OCI-LY7 (cell line): ENCODE measurements at regions not wholly inside any gene's neighbourhood (a gene's known extent, or its start where the extent isn't known, plus 50 kb on each side); places are given as distances from the start of the nearest gene placed in this dataset.

ENCODE experiments used
- BruUV-seq: library from RNA; stranded (reverse); fragments of 400-500 nt; replicated peaks from 2 replicates; lab custom pipeline; 2021; lab: Mats Ljungman, UMichigan
- CTCF ChIA-PET: fragments of 300-600 bp; sonication (Branson Sonifier 250); formaldehyde crosslinking; loops from one replicate; lab custom pipeline; 2022; ENCODE audit warnings: antibody characterized with exemption; ENCODE audit not compliant: unreplicated experiment; lab: Charles Lee
- POLR2A ChIA-PET: fragments of 300-600 bp; sonication (Branson Sonifier 250); formaldehyde crosslinking; loops from one replicate; lab custom pipeline; 2022; ENCODE audit warnings: antibody characterized with exemption; lab: Charles Lee
- DNase-seq: peaks from one replicate; pipeline ENCODE4 v3.0.0-alpha.2; 2015; ENCODE audit warnings: low spot score
- H2AFZ ChIP-seq: fragments of 200-600 bp; sonication (generic), shearing (Covaris generic); 2 replicates; pipeline ENCODE4 v1.6.1; 2014; ENCODE audit warnings: mild to moderate bottlenecking, antibody characterized with exemption, low read length, moderate library complexity
- H3K27ac ChIP-seq: fragments of 200-600 bp; sonication (generic); 2 replicates; pipeline ENCODE4 v1.5.1; 2014; ENCODE audit warnings: mixed run types, low read depth, mild to moderate bottlenecking, moderate library complexity, low read length, inconsistent platforms; ENCODE audit not compliant: poor library complexity, severe bottlenecking
- H3K36me3 ChIP-seq: fragments of 200-600 bp; sonication (generic); 2 replicates; pipeline ENCODE4 v1.6.1; 2014; ENCODE audit warnings: mild to moderate bottlenecking, antibody characterized with exemption, low read length, moderate library complexity, mixed read lengths; ENCODE audit not compliant: insufficient read depth
- H3K4me1 ChIP-seq: fragments of 200-600 bp; sonication (generic); 2 replicates; pipeline ENCODE4 v1.5.1; 2014; ENCODE audit warnings: mild to moderate bottlenecking, low read length; ENCODE audit not compliant: insufficient read depth, poor library complexity, severe bottlenecking
- H3K4me2 ChIP-seq: fragments of 200-600 bp; sonication (generic); 2 replicates; pipeline ENCODE4 v1.6.1; 2014; ENCODE audit warnings: mild to moderate bottlenecking, low read length
- H3K4me3 ChIP-seq: fragments of 200-600 bp; sonication (generic); 2 replicates; pipeline ENCODE4 v1.5.1; 2014; ENCODE audit warnings: mild to moderate bottlenecking, low read depth, low read length; ENCODE audit not compliant: poor library complexity, severe bottlenecking
- H3K79me2 ChIP-seq: fragments of 200-600 bp; sonication (generic); 2 replicates; pipeline ENCODE4 v1.6.1; 2016; ENCODE audit warnings: low read depth, mild to moderate bottlenecking, low read length, moderate library complexity, mixed read lengths; ENCODE audit not compliant: insufficient read depth
- H3K9me2 ChIP-seq: fragments of 200-600 bp; sonication (generic); 2 replicates; pipeline ENCODE4 v1.6.1; 2016; ENCODE audit warnings: mild to moderate bottlenecking, low read length, mixed read lengths; ENCODE audit not compliant: insufficient read depth
- H3K9me3 ChIP-seq: fragments of 200-600 bp; sonication (generic); 2 replicates; pipeline ENCODE4 v1.6.1; 2014; ENCODE audit warnings: mild to moderate bottlenecking, mixed run types, low read length, mixed read lengths
- H4K20me1 ChIP-seq: fragments of 200-600 bp; sonication (generic); 2 replicates; pipeline ENCODE4 v1.6.1; 2014; ENCODE audit warnings: mild to moderate bottlenecking, antibody characterized with exemption, low read length, moderate library complexity, mixed read lengths; ENCODE audit not compliant: insufficient read depth
- EZH2phosphoT487 ChIP-seq: fragments of 200-600 bp; sonication (generic); IDR thresholded peaks from 2 replicates; pipeline ENCODE4 v1.6.1; 2018; ENCODE audit warnings: low read depth, borderline replicate concordance, mild to moderate bottlenecking, mixed run types, antibody characterized with exemption, low read length, moderate library complexity, mixed read lengths
- intact Hi-C: fragments of 100-400 bp; cut with micrococcal nuclease; formaldehyde crosslinking; loops from one replicate; pipeline ENCODE4 v1.10.0; 2022; ENCODE audit not compliant: unreplicated experiment
- TF ChIP-seq, protein P1 (sequence below): fragments of 200-600 bp; sonication (generic); conservative IDR thresholded peaks from 2 replicates; pipeline ENCODE4 v1.5.1; 2014; ENCODE audit warnings: mild to moderate bottlenecking, antibody characterized with exemption, low read length, moderate library complexity, mixed read lengths

DNA sequence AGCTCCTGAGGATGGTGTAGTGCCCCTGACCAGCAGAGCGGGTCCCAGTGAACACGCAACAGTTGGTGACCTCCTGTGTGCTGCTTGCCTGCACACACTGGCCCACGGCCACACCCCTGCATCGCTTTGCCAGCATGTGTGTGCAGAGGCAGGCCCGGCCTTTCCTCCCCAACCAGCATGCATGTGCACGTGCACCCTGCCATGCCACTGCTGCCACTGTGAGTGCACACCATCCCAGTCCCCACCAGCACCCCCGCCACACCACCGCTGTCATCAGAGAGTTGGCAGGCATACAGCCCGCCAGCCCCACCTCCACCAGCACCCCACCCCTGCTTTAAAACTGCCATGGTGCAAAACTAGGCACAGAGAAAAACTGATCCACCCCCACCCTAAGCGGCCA is 197.4 kb upstream of the SRD5A2 start:
- Histone ChIP-seq H3K4me1 (no peaks in the 10 kb centered on the region), H3K4me3 (no peak overlapping the region), H3K79me2 (no peaks in the 10 kb centered on the region), H3K27ac (no peak overlapping the region), H3K9me2 (no peaks in the 10 kb centered on the region), H4K20me1 (no peaks in the 10 kb centered on the region), H3K9me3 (no peaks in the 10 kb centered on the region), H3K4me2 (no peak overlapping the region), H2AFZ (no peak overlapping the region), H3K36me3 (no peaks in the 10 kb centered on the region)
- CTCF ChIA-PET: no interaction called here
- BruUV-seq: no TSS peak
- intact Hi-C loops: no loop called here
- no peak for DNase-seq
- POLR2A ChIA-PET: no interaction called here
- no peak for TF ChIP-seq EZH2phosphoT487
- TF ChIP-seq, protein P1, sequence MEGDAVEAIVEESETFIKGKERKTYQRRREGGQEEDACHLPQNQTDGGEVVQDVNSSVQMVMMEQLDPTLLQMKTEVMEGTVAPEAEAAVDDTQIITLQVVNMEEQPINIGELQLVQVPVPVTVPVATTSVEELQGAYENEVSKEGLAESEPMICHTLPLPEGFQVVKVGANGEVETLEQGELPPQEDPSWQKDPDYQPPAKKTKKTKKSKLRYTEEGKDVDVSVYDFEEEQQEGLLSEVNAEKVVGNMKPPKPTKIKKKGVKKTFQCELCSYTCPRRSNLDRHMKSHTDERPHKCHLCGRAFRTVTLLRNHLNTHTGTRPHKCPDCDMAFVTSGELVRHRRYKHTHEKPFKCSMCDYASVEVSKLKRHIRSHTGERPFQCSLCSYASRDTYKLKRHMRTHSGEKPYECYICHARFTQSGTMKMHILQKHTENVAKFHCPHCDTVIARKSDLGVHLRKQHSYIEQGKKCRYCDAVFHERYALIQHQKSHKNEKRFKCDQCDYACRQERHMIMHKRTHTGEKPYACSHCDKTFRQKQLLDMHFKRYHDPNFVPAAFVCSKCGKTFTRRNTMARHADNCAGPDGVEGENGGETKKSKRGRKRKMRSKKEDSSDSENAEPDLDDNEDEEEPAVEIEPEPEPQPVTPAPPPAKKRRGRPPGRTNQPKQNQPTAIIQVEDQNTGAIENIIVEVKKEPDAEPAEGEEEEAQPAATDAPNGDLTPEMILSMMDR: no peak

DNA sequence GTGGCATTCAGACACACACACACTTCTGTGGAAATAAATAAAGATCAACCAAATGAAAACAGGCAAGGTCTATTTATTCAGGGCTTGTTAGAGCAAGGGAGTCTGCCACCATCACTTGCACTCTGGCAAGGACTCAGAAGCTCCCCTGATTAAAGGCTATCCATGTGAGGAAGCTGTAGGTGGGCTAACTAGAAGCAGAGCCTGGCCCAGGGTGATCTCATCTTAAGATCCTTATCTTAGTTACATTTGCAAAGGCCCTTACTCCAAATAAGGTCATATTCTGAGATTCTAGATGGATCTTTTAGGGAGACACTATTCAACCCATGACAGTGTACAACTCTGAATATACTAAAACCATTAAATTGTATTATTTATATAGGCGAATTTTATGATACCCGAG is 190.0 kb upstream of the SRD5A2 start:
- H3K4me1 ChIP-seq: no peaks in the 10 kb centered on the region
- no peak overlapping the region for H3K4me3 ChIP-seq
- intact Hi-C loops: no loop called here
- H2AFZ ChIP-seq: no peak overlapping the region
- ChIA-PET CTCF (no interaction called here), POLR2A (no interaction called here)
- no peak for DNase-seq
- no peaks in the 10 kb centered on the region for H3K36me3 ChIP-seq
- no peaks in the 10 kb centered on the region for H3K79me2 ChIP-seq
- no peaks in the 10 kb centered on the region for H3K9me3 ChIP-seq
- H3K9me2 ChIP-seq: no peaks in the 10 kb centered on the region
- H4K20me1 ChIP-seq: no peaks in the 10 kb centered on the region
- no peak overlapping the region for H3K27ac ChIP-seq
- H3K4me2 ChIP-seq: no peak overlapping the region
- TF ChIP-seq EZH2phosphoT487: no peak
- TF ChIP-seq, protein P1: no peak
- no TSS peak for BruUV-seq

DNA sequence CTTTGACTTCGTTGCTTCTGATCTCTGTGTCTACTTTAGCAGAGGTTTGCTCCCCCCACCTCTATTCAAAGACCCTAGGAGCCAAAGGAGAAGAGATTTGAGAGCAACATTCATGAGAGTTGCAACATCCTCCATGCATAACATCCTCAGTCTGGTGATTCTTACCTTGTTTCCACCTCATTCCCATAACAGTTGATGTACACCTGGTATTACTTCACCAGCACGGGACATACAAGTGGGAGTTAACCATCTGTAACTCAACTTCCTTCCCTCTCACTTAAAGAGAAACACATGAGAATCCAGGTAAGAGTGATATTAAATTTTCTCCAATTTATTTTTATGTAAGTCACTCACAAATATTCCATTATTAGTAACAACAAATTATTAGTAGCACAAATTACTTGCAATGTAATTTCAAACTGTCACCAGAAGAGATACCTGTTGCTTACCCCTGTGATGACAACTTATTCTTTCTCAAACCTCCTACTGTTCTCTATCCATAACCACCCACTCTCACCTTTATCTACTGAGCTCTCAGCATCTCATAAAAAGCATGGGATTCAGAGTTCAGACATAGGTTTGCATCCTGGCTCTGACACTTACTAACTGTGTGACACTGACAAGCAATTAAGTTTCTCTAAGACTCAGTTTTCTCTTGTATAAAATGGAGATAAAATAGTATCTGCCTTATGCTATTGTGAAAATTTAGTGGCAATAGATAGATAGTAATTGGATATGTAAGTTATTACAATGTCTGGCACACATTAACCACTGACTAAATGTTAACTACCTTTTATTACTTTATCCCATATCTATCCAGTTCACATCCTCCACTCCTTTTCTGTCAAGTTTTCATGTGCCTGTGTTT is 184.6 kb upstream of the SRD5A2 start:
- Histone ChIP-seq H2AFZ (no peak overlapping the region), H3K4me3 (no peak overlapping the region)
- CTCF ChIA-PET: no interaction called here

More for the DNA sequence above, 184.6 kb upstream of the SRD5A2 start:
- POLR2A ChIA-PET: interaction anchor here (0.6 kb wide), 1 partner anchor 184 kb away, joined by 3 read pairs; no protein-coding TSS in a partner anchor
- H3K36me3 ChIP-seq: no peaks in the 10 kb centered on the region
- DNase-seq: no peak
- H3K9me2 ChIP-seq: no peaks in the 10 kb centered on the region
- H3K79me2 ChIP-seq: no peaks in the 10 kb centered on the region
- no peaks in the 10 kb centered on the region for H3K4me1 ChIP-seq
- H3K27ac ChIP-seq: no peak overlapping the region
- no peak overlapping the region for H3K4me2 ChIP-seq
- intact Hi-C loops: no loop called here
- TF ChIP-seq, protein P1: no peak
- TF ChIP-seq EZH2phosphoT487: no peak
- BruUV-seq: no TSS peak
- no peaks in the 10 kb centered on the region for H4K20me1 ChIP-seq
- no peaks in the 10 kb centered on the region for H3K9me3 ChIP-seq
